ENCODE measurements at regions not wholly inside any gene's neighbourhood (a gene's known extent, or its start where the extent isn't known, plus 50 kb on each side); places are given as distances from the start of the nearest gene placed in this dataset.

DNA sequence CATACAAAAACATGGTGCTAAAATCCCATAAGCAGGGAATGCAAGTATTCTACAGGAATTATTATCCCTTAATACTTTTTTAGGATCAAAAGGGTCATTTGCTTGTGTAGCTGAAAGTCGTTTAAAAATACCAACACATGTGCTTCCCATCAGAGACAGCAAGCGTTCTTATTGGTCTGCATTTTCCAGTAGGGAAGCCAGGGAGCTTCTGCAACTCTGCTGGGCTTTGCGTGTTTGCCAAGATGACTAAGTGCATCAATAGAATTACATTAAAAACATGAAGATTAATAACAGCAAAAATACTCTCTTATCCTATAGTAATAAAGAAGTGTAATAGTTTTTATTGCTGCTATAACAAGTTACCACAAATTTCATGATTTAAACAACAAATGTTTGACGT, 111.2 kb downstream of the QDPR start:
- Histone ChIP-seq H3K9me2 (ENCODE audit: insufficient read depth) (no peaks in the 10 kb centered on the region), H3K27ac (no peak overlapping the region), H3K4me3 (no peak overlapping the region), H3K27me3 (ENCODE audit: insufficient read depth, low read depth) (peaks cover 23% of the 10 kb centered on the region), H3K79me2 (ENCODE audit: low read depth) (no peaks in the 10 kb centered on the region), H3F3A (ENCODE audit: insufficient read depth, low read depth) (no peaks in the 10 kb centered on the region), H2AFZ (no peak overlapping the region), H3K36me3 (ENCODE audit: low read depth) (no peaks in the 10 kb centered on the region), H3K4me1 (replicated peaks; ENCODE audit: insufficient read depth) (no peaks in the 10 kb centered on the region), H4K20me1 (ENCODE audit: insufficient read depth) (no peaks in the 10 kb centered on the region), H3K4me2 (no peak overlapping the region), H3K9me3 (ENCODE audit: insufficient read depth, low read depth) (no peaks in the 10 kb centered on the region)
- no peak for DNase-seq
- TF ChIP-seq, protein P1, sequence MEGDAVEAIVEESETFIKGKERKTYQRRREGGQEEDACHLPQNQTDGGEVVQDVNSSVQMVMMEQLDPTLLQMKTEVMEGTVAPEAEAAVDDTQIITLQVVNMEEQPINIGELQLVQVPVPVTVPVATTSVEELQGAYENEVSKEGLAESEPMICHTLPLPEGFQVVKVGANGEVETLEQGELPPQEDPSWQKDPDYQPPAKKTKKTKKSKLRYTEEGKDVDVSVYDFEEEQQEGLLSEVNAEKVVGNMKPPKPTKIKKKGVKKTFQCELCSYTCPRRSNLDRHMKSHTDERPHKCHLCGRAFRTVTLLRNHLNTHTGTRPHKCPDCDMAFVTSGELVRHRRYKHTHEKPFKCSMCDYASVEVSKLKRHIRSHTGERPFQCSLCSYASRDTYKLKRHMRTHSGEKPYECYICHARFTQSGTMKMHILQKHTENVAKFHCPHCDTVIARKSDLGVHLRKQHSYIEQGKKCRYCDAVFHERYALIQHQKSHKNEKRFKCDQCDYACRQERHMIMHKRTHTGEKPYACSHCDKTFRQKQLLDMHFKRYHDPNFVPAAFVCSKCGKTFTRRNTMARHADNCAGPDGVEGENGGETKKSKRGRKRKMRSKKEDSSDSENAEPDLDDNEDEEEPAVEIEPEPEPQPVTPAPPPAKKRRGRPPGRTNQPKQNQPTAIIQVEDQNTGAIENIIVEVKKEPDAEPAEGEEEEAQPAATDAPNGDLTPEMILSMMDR (conservative IDR thresholded peaks at IDR 0.05) = no peak
- TF ChIP-seq EZH2 (IDR thresholded peaks at IDR 0.05; ENCODE audit: low read depth) = no peak
- CTCF ChIA-PET = no interaction called here
- intact Hi-C loops (cut with micrococcal nuclease; ENCODE audit: unreplicated experiment) = no loop called here
- no TSS peak for BruUV-seq (replicated peaks)
- POLR2A ChIA-PET (ENCODE audit: unreplicated experiment) = no interaction called here

DNA sequence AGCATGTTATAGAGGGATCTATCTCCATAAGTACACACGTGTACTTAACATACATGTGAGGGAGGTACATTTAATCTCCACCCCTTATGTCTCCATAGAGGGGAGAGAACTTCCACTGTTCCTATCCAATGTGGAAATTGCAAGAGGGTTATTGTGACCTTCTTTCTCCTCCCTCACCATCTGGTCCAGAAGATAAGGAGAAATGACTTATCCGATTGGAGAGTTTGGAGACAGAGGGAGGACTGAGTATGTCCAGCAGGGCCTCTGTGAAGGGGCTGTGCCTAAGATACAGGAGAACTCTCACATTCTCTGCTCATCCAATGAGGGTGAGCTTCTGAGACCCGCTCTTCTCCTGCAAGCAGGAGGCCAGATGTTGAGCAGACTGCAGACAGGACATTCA, 113.1 kb downstream of the QDPR start:
- H3K36me3 ChIP-seq (ENCODE audit: low read depth) = no peaks in the 10 kb centered on the region
- no peak overlapping the region for H3K4me2 ChIP-seq
- peaks cover 30% of the 10 kb centered on the region for H3K27me3 ChIP-seq (ENCODE audit: insufficient read depth, low read depth)
- H3K9me3 ChIP-seq (ENCODE audit: insufficient read depth, low read depth) = no peaks in the 10 kb centered on the region
- no peak for DNase-seq
- CTCF ChIA-PET = no interaction called here
- H3K27ac ChIP-seq = no peak overlapping the region
- H3K4me3 ChIP-seq = no peak overlapping the region
- no TSS peak for BruUV-seq (replicated peaks)
- H4K20me1 ChIP-seq (ENCODE audit: insufficient read depth) = no peaks in the 10 kb centered on the region
- H3F3A ChIP-seq (ENCODE audit: insufficient read depth, low read depth) = no peaks in the 10 kb centered on the region
- H3K4me1 ChIP-seq (replicated peaks; ENCODE audit: insufficient read depth) = no peaks in the 10 kb centered on the region
- H2AFZ ChIP-seq = no peak overlapping the region
- H3K79me2 ChIP-seq (ENCODE audit: low read depth) = no peaks in the 10 kb centered on the region
- H3K9me2 ChIP-seq (ENCODE audit: insufficient read depth) = no peaks in the 10 kb centered on the region
- TF ChIP-seq, protein P1 (conservative IDR thresholded peaks at IDR 0.05) = no peak
- TF ChIP-seq EZH2 (IDR thresholded peaks at IDR 0.05; ENCODE audit: low read depth) = no peak
- POLR2A ChIA-PET (ENCODE audit: unreplicated experiment) = interaction anchor here (0.6 kb wide), 1 partner anchor 666 kb away, joined by 3 read pairs; no protein-coding TSS in a partner anchor
- intact Hi-C loops (cut with micrococcal nuclease; ENCODE audit: unreplicated experiment) = no loop called here

DNA sequence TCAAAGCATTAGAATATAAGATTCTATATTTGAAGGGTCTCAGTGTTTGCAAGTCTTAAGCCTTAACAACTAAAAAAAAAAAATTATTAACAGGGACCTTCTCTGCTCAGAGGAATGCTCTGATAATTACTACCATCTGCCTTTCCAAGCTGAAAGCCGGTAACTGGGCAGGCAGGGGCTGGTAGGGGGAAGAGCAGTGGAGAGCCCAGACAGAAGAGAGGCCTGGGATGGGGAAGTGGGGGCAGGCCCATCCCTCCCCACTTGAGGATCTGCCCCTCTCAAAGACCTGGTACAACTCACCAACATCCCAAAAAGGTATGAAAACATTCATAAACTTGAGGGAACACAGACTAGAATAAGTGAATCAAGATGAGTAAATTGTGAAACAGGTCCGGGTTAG, 113.9 kb downstream of the QDPR start:
- no peaks in the 10 kb centered on the region for H3F3A ChIP-seq (ENCODE audit: insufficient read depth, low read depth)
- intact Hi-C loops (cut with micrococcal nuclease; ENCODE audit: unreplicated experiment) = no loop called here
- H3K9me3 ChIP-seq (ENCODE audit: insufficient read depth, low read depth) = no peaks in the 10 kb centered on the region
- H4K20me1 ChIP-seq (ENCODE audit: insufficient read depth) = no peaks in the 10 kb centered on the region
- TF ChIP-seq, protein P1 (conservative IDR thresholded peaks at IDR 0.05) = no peak
- TF ChIP-seq EZH2 (IDR thresholded peaks at IDR 0.05; ENCODE audit: low read depth) = no peak
- no peaks in the 10 kb centered on the region for H3K9me2 ChIP-seq (ENCODE audit: insufficient read depth)
- no TSS peak for BruUV-seq (replicated peaks)
- H2AFZ ChIP-seq = no peak overlapping the region
- H3K36me3 ChIP-seq (ENCODE audit: low read depth) = no peaks in the 10 kb centered on the region
- no peak for DNase-seq
- POLR2A ChIA-PET (ENCODE audit: unreplicated experiment) = no interaction called here
- CTCF ChIA-PET = no interaction called here
- H3K27me3 ChIP-seq (ENCODE audit: insufficient read depth, low read depth) = peaks cover 30% of the 10 kb centered on the region
- no peak overlapping the region for H3K4me3 ChIP-seq
- no peaks in the 10 kb centered on the region for H3K4me1 ChIP-seq (replicated peaks; ENCODE audit: insufficient read depth)
- H3K79me2 ChIP-seq (ENCODE audit: low read depth) = no peaks in the 10 kb centered on the region
- no peak overlapping the region for H3K27ac ChIP-seq
- H3K4me2 ChIP-seq = no peak overlapping the region
